BJ (cell line): ENCODE measurements at regions not wholly inside any gene's neighbourhood (a gene's known extent, or its start where the extent isn't known, plus 50 kb on each side); places are given as distances from the start of the nearest gene placed in this dataset.

Source experiments
- CTCF ChIA-PET: fragments of 350-600 bp; formaldehyde crosslinking; extraction: SDS; loops from one replicate; lab custom pipeline; 2021; ENCODE audit warnings: antibody characterized with exemption, inconsistent platforms; lab: Yijun Ruan, JAX
- POLR2A ChIA-PET: fragments of 300-600 bp; sonication (Branson Sonifier 250); formaldehyde crosslinking; extraction: SDS; loops from one replicate; lab custom pipeline; 2021; ENCODE audit warnings: antibody characterized with exemption; lab: Charles Lee
- DNase-seq: peaks from one replicate; pipeline ENCODE4 v3.0.0-alpha.2; 2011; ENCODE audit warnings: low read depth
- H3K27me3 ChIP-seq: 2 replicates; pipeline ENCODE4 v1.6.0; 2011; ENCODE audit warnings: low read length; ENCODE audit not compliant: control insufficient read depth, insufficient read depth
- H3K36me3 ChIP-seq: 2 replicates; pipeline ENCODE4 v1.5.1; 2011; ENCODE audit warnings: low read length; ENCODE audit not compliant: control insufficient read depth, insufficient read depth
- H3K4me3 ChIP-seq: 2 replicates; pipeline ENCODE4 v1.5.1; 2011; ENCODE audit warnings: low read depth, mild to moderate bottlenecking, control low read depth, low read length
- CTCF ChIP-seq: IDR thresholded peaks from 2 replicates; pipeline ENCODE4 v1.5.1; 2011; ENCODE audit warnings: low read depth, mild to moderate bottlenecking, control low read depth, inconsistent platforms, low read length, moderate library complexity; ENCODE audit not compliant: insufficient read depth

GRCh38 chr2:196407675-196408264 is 231.7 kb upstream of the CCDC150 start:
- CTCF ChIA-PET, result no interaction called here
- DNase-seq, result no peak
- Histone ChIP-seq H3K4me3 (no peak overlapping the region), H3K36me3 (no peaks in the 10 kb centered on the region), H3K27me3 (no peaks in the 10 kb centered on the region)
- no peak for TF ChIP-seq CTCF
- POLR2A ChIA-PET, result no interaction called here

- no peak for TF ChIP-seq CTCF
- no peak overlapping the region for H3K4me3 ChIP-seq
- DNase-seq, result no peak
- H3K27me3 ChIP-seq, result no peaks in the 10 kb centered on the region
- CTCF ChIA-PET, result interaction anchor here (1.2 to 1.4 kb wide), 2 partner anchors 10 to 44 kb away, joined by 3 to 4 read pairs; no protein-coding TSS in a partner anchor
- POLR2A ChIA-PET, result no interaction called here
- no peaks in the 10 kb centered on the region for H3K36me3 ChIP-seq
Measured at GRCh38 chr2:196409376-196409775, 230.1 kb upstream of the CCDC150 start.

- ChIA-PET POLR2A (no interaction called here), CTCF (no interaction called here)
- Histone ChIP-seq H3K4me3 (no peak overlapping the region), H3K36me3 (no peaks in the 10 kb centered on the region), H3K27me3 (no peaks in the 10 kb centered on the region)
- TF ChIP-seq CTCF, result no peak
- no peak for DNase-seq
Measured at GRCh38 chr2:196410008-196410407, 229.5 kb upstream of the CCDC150 start.

GRCh38 chr2:196413821-196414274 is 225.7 kb upstream of the CCDC150 start:
- ChIA-PET POLR2A (no interaction called here), CTCF (interaction anchor here (2.2 kb wide), 1 partner anchor 10 kb away, joined by 6 read pairs; no protein-coding TSS in a partner anchor)
- Histone ChIP-seq H3K36me3 (no peaks in the 10 kb centered on the region), H3K4me3 (no peak overlapping the region), H3K27me3 (no peaks in the 10 kb centered on the region)
- DNase-seq, result no peak
- TF ChIP-seq CTCF, result no peak

- H3K36me3 ChIP-seq, result no peaks in the 10 kb centered on the region
- H3K27me3 ChIP-seq, result no peaks in the 10 kb centered on the region
- no peak for DNase-seq
- CTCF ChIA-PET, result interaction anchor here (1.1 kb wide), 1 partner anchor 13 kb away, joined by 3 read pairs; no protein-coding TSS in a partner anchor
- H3K4me3 ChIP-seq, result no peak overlapping the region
- TF ChIP-seq CTCF, result no peak
- POLR2A ChIA-PET, result no interaction called here
Measured at GRCh38 chr2:196415384-196415783, 224.1 kb upstream of the CCDC150 start.
